ENCODE measurements at regions not wholly inside any gene's neighbourhood (a gene's known extent, or its start where the extent isn't known, plus 50 kb on each side); places are given as distances from the start of the nearest gene placed in this dataset.

DNA sequence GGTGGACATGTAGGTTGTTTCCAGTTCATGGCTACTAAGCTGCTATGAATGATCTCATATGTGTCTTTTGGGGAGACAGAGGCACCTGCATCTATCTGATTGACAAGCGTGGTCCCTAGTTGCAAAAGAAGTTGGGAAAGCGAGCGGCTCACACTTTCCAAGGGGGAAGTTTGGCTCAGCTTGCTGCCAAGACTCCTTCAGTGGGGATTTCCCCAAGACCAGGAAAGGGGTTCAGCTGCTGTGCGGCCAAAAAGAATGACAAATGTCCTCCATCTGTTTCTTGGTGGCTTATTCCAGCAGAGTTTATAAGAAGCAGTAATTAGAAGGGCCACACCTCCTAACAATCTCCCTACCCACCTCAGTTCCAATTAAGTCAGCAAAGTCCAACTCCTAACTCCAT is 128.5 kb upstream of the GALNT2 start:
- CTCF ChIA-PET, result no interaction called here
- no TSS peak for BruUV-seq (replicated peaks)

DNA sequence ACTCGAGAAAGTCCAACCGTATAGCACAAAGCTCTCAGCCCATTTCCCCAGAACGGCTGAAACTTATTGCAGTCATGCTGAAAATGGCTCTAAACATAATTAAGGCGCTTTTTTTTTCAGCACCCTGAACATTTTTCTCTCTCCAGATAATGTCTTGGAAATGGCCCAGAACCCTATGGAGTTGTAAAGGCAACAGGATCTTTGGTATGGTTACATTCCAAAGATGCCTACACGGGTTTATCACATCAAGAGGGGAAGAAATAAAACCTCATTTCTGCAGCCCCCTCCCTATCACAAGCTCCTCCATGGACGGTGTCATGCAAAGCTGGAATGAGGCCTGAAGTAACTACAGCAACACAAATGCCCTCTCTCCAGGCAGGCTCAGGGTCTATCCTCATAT is 126.4 kb upstream of the GALNT2 start:
- no TSS peak for BruUV-seq (replicated peaks)
- Mint-ChIP-seq H3K27ac (ENCODE audit: unreplicated experiment) (no peak overlapping the region), H3K4me1 (ENCODE audit: low read depth, unreplicated experiment) (no peaks in the 10 kb centered on the region), H3K36me3 (ENCODE audit: insufficient read depth, unreplicated experiment) (no peaks in the 10 kb centered on the region), H3K27me3 (ENCODE audit: insufficient read depth, unreplicated experiment) (peaks cover 7% of the 10 kb centered on the region), H3K4me3 (ENCODE audit: unreplicated experiment) (no peak overlapping the region), H3K9me3 (ENCODE audit: unreplicated experiment) (no peaks in the 10 kb centered on the region)
- no peaks in the 10 kb centered on the region for H3K9me3 ChIP-seq
- TF ChIP-seq, protein P1, sequence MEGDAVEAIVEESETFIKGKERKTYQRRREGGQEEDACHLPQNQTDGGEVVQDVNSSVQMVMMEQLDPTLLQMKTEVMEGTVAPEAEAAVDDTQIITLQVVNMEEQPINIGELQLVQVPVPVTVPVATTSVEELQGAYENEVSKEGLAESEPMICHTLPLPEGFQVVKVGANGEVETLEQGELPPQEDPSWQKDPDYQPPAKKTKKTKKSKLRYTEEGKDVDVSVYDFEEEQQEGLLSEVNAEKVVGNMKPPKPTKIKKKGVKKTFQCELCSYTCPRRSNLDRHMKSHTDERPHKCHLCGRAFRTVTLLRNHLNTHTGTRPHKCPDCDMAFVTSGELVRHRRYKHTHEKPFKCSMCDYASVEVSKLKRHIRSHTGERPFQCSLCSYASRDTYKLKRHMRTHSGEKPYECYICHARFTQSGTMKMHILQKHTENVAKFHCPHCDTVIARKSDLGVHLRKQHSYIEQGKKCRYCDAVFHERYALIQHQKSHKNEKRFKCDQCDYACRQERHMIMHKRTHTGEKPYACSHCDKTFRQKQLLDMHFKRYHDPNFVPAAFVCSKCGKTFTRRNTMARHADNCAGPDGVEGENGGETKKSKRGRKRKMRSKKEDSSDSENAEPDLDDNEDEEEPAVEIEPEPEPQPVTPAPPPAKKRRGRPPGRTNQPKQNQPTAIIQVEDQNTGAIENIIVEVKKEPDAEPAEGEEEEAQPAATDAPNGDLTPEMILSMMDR (IDR thresholded peaks at IDR 0.05; ENCODE audit: insufficient read depth in 1 of 2, low read depth in 1 of 2, low read length in 1 of 2, severe bottlenecking in 1 of 2, unreplicated experiment in 1 of 2), result no peak
- no peaks in the 10 kb centered on the region for H3K36me3 ChIP-seq (ENCODE audit: control insufficient read depth, insufficient read depth, low read length)
- intact Hi-C loops (cut with micrococcal nuclease; ENCODE audit: unreplicated experiment), result no loop called here
- ChIA-PET CTCF (no interaction called here), POLR2A (no interaction called here)
- H3K27me3 ChIP-seq (replicated peaks; ENCODE audit: control insufficient read depth, insufficient read depth, low read length), result no peaks in the 10 kb centered on the region
- DNase-seq, result no peak
- H3K4me3 ChIP-seq (ENCODE audit: low read depth, low read length), result no peak overlapping the region
- no peaks in the 10 kb centered on the region for H3K4me1 ChIP-seq

More for the DNA sequence above, 128.5 kb upstream of the GALNT2 start:
- Mint-ChIP-seq H3K4me3 (ENCODE audit: unreplicated experiment) (no peak overlapping the region), H3K36me3 (ENCODE audit: insufficient read depth, unreplicated experiment) (no peaks in the 10 kb centered on the region), H3K27ac (ENCODE audit: unreplicated experiment) (no peak overlapping the region), H3K4me1 (ENCODE audit: low read depth, unreplicated experiment) (no peaks in the 10 kb centered on the region), H3K27me3 (ENCODE audit: insufficient read depth, unreplicated experiment) (peaks cover 4% of the 10 kb centered on the region), H3K9me3 (ENCODE audit: unreplicated experiment) (no peaks in the 10 kb centered on the region)
- H3K4me3 ChIP-seq (ENCODE audit: low read depth, low read length), result no peak overlapping the region
- H3K9me3 ChIP-seq, result no peaks in the 10 kb centered on the region
- intact Hi-C loops (cut with micrococcal nuclease; ENCODE audit: unreplicated experiment), result no loop called here
- H3K27me3 ChIP-seq (replicated peaks; ENCODE audit: control insufficient read depth, insufficient read depth, low read length), result no peaks in the 10 kb centered on the region
- POLR2A ChIA-PET, result no interaction called here
- TF ChIP-seq, protein P1 (IDR thresholded peaks at IDR 0.05; ENCODE audit: insufficient read depth in 1 of 2, low read depth in 1 of 2, low read length in 1 of 2, severe bottlenecking in 1 of 2, unreplicated experiment in 1 of 2), result no peak
- no peak for DNase-seq
- H3K4me1 ChIP-seq, result no peaks in the 10 kb centered on the region
- H3K36me3 ChIP-seq (ENCODE audit: control insufficient read depth, insufficient read depth, low read length), result no peaks in the 10 kb centered on the region

GRCh38 chr1:229941160-229941559 is 125.9 kb upstream of the GALNT2 start:
- Histone ChIP-seq H3K4me1 (no peaks in the 10 kb centered on the region), H3K9me3 (no peaks in the 10 kb centered on the region), H3K4me3 (ENCODE audit: low read depth, low read length) (no peak overlapping the region), H3K27me3 (replicated peaks; ENCODE audit: control insufficient read depth, insufficient read depth, low read length) (no peaks in the 10 kb centered on the region), H3K36me3 (ENCODE audit: control insufficient read depth, insufficient read depth, low read length) (no peaks in the 10 kb centered on the region)
- no TSS peak for BruUV-seq (replicated peaks)
- DNase-seq, result no peak
- ChIA-PET POLR2A (no interaction called here), CTCF (no interaction called here)
- no peak overlapping the region for H3K27ac Mint-ChIP-seq (ENCODE audit: unreplicated experiment)
- H3K4me3 Mint-ChIP-seq (ENCODE audit: unreplicated experiment), result no peak overlapping the region
- no peaks in the 10 kb centered on the region for H3K36me3 Mint-ChIP-seq (ENCODE audit: insufficient read depth, unreplicated experiment)
- intact Hi-C loops (cut with micrococcal nuclease; ENCODE audit: unreplicated experiment), result no loop called here
- H3K4me1 Mint-ChIP-seq (ENCODE audit: low read depth, unreplicated experiment), result no peaks in the 10 kb centered on the region
- H3K27me3 Mint-ChIP-seq (ENCODE audit: insufficient read depth, unreplicated experiment), result peaks cover 7% of the 10 kb centered on the region
- TF ChIP-seq, protein P1 (IDR thresholded peaks at IDR 0.05; ENCODE audit: insufficient read depth in 1 of 2, low read depth in 1 of 2, low read length in 1 of 2, severe bottlenecking in 1 of 2, unreplicated experiment in 1 of 2), result no peak
- H3K9me3 Mint-ChIP-seq (ENCODE audit: unreplicated experiment), result no peaks in the 10 kb centered on the region

Data from Caco-2 (cell line).